ENCODE measurements at regions not wholly inside any gene's neighbourhood (a gene's known extent, or its start where the extent isn't known, plus 50 kb on each side); places are given as distances from the start of the nearest gene placed in this dataset.

DNA sequence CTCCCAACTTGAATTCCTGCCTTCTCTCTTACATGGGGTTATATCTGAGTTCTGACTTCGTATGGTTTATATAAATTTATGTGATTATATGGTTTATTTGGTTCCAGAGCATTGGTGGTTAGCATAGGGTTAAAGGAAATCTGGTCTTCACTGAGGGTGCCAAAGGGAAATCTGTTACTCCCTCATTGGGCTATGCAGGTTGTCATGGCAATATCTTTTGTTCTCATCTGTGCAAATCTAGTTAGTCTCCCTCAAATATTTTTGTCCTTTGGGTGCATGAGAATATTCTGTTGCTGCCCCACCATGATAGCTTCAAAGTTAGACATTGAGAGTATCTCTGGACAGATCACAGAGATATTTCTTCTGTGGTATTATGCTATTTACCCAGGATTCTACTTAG is 71.8 kb upstream of the OTUD4 start:
- no peaks in the 10 kb centered on the region for H3K27me3 ChIP-seq (ENCODE audit: insufficient read depth, low read depth, severe bottlenecking)
- H3K27ac ChIP-seq, result no peak overlapping the region
- no peak for DNase-seq
- no peaks in the 10 kb centered on the region for H3K36me3 ChIP-seq
- TF ChIP-seq, protein P1, sequence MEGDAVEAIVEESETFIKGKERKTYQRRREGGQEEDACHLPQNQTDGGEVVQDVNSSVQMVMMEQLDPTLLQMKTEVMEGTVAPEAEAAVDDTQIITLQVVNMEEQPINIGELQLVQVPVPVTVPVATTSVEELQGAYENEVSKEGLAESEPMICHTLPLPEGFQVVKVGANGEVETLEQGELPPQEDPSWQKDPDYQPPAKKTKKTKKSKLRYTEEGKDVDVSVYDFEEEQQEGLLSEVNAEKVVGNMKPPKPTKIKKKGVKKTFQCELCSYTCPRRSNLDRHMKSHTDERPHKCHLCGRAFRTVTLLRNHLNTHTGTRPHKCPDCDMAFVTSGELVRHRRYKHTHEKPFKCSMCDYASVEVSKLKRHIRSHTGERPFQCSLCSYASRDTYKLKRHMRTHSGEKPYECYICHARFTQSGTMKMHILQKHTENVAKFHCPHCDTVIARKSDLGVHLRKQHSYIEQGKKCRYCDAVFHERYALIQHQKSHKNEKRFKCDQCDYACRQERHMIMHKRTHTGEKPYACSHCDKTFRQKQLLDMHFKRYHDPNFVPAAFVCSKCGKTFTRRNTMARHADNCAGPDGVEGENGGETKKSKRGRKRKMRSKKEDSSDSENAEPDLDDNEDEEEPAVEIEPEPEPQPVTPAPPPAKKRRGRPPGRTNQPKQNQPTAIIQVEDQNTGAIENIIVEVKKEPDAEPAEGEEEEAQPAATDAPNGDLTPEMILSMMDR (IDR thresholded peaks at IDR 0.05; ENCODE audit: low read depth, low read length), result no peak
- H3K9me3 ChIP-seq (ENCODE audit: severe bottlenecking), result no peaks in the 10 kb centered on the region
- H3K4me3 ChIP-seq (ENCODE audit: low read depth, low read length), result no peak overlapping the region

DNA sequence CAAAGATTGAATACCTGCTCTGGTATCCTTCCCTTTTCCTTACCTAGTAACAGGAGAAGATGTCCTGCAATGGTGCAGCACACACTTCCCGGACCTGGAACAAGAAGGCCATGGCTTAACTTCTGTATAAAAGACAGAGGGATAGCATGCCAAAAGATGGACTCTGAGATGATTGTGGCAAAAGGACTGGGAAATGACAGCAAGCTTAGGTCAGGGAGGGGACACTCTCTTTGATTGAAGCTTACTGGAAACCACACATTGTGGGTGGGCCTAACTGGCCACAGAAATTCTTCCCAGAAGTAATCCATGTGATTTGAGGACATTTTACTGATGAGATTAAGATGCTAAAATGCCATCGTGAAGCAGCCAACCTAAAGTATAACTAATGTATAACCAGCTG is 71.0 kb upstream of the OTUD4 start:
- no peaks in the 10 kb centered on the region for H3K36me3 ChIP-seq
- H3K27ac ChIP-seq, result no peak overlapping the region
- TF ChIP-seq, protein P1 (IDR thresholded peaks at IDR 0.05; ENCODE audit: low read depth, low read length), result no peak
- DNase-seq, result no peak
- no peaks in the 10 kb centered on the region for H3K27me3 ChIP-seq (ENCODE audit: insufficient read depth, low read depth, severe bottlenecking)
- H3K4me3 ChIP-seq (ENCODE audit: low read depth, low read length), result no peak overlapping the region
- no peaks in the 10 kb centered on the region for H3K9me3 ChIP-seq (ENCODE audit: severe bottlenecking)

DNA sequence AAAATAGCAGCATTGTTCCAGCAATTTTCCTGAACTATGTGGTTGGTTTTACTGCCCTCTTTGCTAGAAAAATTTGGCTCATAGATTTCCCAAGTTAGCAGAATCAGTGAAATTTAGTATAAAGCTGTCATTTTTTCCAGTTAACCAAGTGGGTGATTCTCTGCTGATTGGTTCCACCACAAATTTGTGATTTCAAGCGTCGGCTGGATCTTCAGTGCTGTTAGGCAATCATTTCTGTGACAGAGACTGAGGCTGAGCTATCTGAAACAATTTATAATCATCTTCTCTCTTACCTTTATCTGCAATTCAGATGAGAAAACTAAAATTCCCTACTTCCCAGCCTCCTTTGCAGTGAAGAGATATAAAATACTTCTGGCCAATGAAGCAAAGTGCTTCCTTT is 68.6 kb upstream of the OTUD4 start:
- no peaks in the 10 kb centered on the region for H3K9me3 ChIP-seq (ENCODE audit: severe bottlenecking)
- DNase-seq, result no peak

DNA sequence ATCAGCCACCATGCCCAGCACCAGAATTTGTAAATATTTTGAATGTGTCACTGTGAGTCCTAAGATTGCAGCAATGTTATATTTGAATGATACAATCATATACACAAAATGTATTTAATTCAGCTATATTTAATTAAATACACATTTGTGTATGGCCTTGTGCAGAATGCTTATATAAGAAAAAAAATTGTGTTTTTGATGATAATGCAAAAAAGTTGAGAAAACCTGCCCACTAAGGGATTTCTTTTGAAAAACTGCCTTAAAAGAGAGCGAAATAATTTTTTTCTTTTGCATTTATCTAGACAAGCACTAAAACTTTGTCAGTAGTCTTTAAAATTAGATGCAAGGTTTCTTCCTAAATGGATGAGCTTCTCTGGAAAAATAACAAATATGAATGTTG is 68.1 kb upstream of the OTUD4 start:
- Histone ChIP-seq H3K36me3 (no peaks in the 10 kb centered on the region), H3K4me3 (ENCODE audit: low read depth, low read length) (no peak overlapping the region), H3K27ac (no peak overlapping the region), H3K9me3 (ENCODE audit: severe bottlenecking) (no peaks in the 10 kb centered on the region), H3K27me3 (ENCODE audit: insufficient read depth, low read depth, severe bottlenecking) (no peaks in the 10 kb centered on the region)
- TF ChIP-seq, protein P1 (IDR thresholded peaks at IDR 0.05; ENCODE audit: low read depth, low read length), result no peak
- no peak for DNase-seq

More for the DNA sequence above, 68.6 kb upstream of the OTUD4 start:
- no peaks in the 10 kb centered on the region for H3K36me3 ChIP-seq
- H3K4me3 ChIP-seq (ENCODE audit: low read depth, low read length), result no peak overlapping the region
- H3K27me3 ChIP-seq (ENCODE audit: insufficient read depth, low read depth, severe bottlenecking), result no peaks in the 10 kb centered on the region
- TF ChIP-seq, protein P1 (IDR thresholded peaks at IDR 0.05; ENCODE audit: low read depth, low read length), result no peak
- H3K27ac ChIP-seq, result no peak overlapping the region

DNA sequence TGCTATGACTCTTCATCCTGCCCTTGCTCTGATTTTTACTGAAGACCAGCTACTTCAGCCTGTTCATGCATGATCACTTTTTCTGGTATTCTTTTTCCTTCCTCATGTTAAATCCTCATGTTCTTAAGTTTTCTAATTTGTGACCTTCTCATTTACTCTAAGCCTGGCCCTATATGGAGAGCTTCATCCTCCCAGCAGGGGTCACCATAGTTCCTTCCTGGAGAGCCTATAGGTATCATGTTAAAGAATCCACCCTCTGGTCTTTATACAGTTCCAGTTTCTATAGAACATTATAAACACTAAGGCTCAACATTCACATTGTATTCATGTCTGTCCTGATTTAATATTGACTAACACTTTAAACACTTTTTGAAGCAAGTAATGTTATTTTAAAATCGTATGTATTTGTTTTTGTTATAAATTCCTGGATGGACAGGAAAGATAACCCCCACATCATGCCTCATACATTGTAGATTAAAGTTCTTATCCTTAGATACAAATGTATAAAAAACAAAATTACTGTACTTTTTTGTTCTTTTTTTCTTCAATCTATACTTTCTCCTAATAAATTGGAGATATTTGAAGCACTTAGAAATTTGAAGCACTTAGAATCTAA is 53.8 kb upstream of the OTUD4 start:
- no peak overlapping the region for H3K4me3 ChIP-seq (ENCODE audit: low read depth, low read length)
- TF ChIP-seq, protein P1 (IDR thresholded peaks at IDR 0.05; ENCODE audit: low read depth, low read length), result peak; percentile 74
- H3K27ac ChIP-seq, result no peak overlapping the region

More for the DNA sequence above, 53.8 kb upstream of the OTUD4 start:
- no peaks in the 10 kb centered on the region for H3K27me3 ChIP-seq (ENCODE audit: insufficient read depth, low read depth, severe bottlenecking)
- no peaks in the 10 kb centered on the region for H3K36me3 ChIP-seq
- no peaks in the 10 kb centered on the region for H3K9me3 ChIP-seq (ENCODE audit: severe bottlenecking)
- peak; percentile 76 for DNase-seq
